ENCODE measurements at regions not wholly inside any gene's neighbourhood (a gene's known extent, or its start where the extent isn't known, plus 50 kb on each side); places are given as distances from the start of the nearest gene placed in this dataset.

- Histone ChIP-seq H3K9me3 (no peaks in the 10 kb centered on the region), H3K4me3 (no peak overlapping the region), H3K27ac (no peak overlapping the region), H3K4me2 (no peak overlapping the region), H3K36me3 (no peaks in the 10 kb centered on the region), H3K27me3 (no peaks in the 10 kb centered on the region), H3K4me1 (no peaks in the 10 kb centered on the region), H4K20me1 (no peaks in the 10 kb centered on the region), H3K9ac (no peak overlapping the region)
- TF ChIP-seq Cebpa-rat (IDR thresholded peaks at IDR 0.05), result no peak
Observed at GRCh38 chr15:94535298-94536048, 304.1 kb downstream of the MCTP2 start.

GRCh38 chr15:94536549-94536948 is 305.2 kb downstream of the MCTP2 start:
- TF ChIP-seq Cebpa-rat (IDR thresholded peaks at IDR 0.05), result no peak
- Histone ChIP-seq H3K4me3 (no peak overlapping the region), H3K27ac (no peak overlapping the region), H3K36me3 (no peaks in the 10 kb centered on the region), H3K4me1 (no peaks in the 10 kb centered on the region), H3K4me2 (no peak overlapping the region), H3K9me3 (no peaks in the 10 kb centered on the region), H4K20me1 (no peaks in the 10 kb centered on the region), H3K9ac (no peak overlapping the region), H3K27me3 (no peaks in the 10 kb centered on the region)

- H4K20me1 ChIP-seq, result no peaks in the 10 kb centered on the region
- H3K27ac ChIP-seq, result no peak overlapping the region
- no peaks in the 10 kb centered on the region for H3K27me3 ChIP-seq
- no peak for TF ChIP-seq Cebpa-rat (IDR thresholded peaks at IDR 0.05)
- H3K4me2 ChIP-seq, result no peak overlapping the region
- no peaks in the 10 kb centered on the region for H3K36me3 ChIP-seq
- no peak overlapping the region for H3K9ac ChIP-seq
- no peak overlapping the region for H3K4me3 ChIP-seq
- H3K9me3 ChIP-seq, result no peaks in the 10 kb centered on the region
- no peaks in the 10 kb centered on the region for H3K4me1 ChIP-seq
Observed at GRCh38 chr15:94538280-94538679, 306.9 kb downstream of the MCTP2 start.

GRCh38 chr15:94542391-94542790 is 311.0 kb downstream of the MCTP2 start:
- Histone ChIP-seq H3K27ac (no peak overlapping the region), H3K4me3 (no peak overlapping the region), H3K9ac (no peak overlapping the region), H4K20me1 (no peaks in the 10 kb centered on the region), H3K4me1 (no peaks in the 10 kb centered on the region), H3K27me3 (no peaks in the 10 kb centered on the region), H3K36me3 (no peaks in the 10 kb centered on the region), H3K9me3 (no peaks in the 10 kb centered on the region), H3K4me2 (no peak overlapping the region)
- no peak for TF ChIP-seq Cebpa-rat (IDR thresholded peaks at IDR 0.05)

GRCh38 chr15:94546808-94547207 is 315.4 kb downstream of the MCTP2 start:
- no peaks in the 10 kb centered on the region for H4K20me1 ChIP-seq
- no peak overlapping the region for H3K27ac ChIP-seq
- H3K27me3 ChIP-seq, result no peaks in the 10 kb centered on the region
- no peaks in the 10 kb centered on the region for H3K4me1 ChIP-seq
- no peak for TF ChIP-seq Cebpa-rat (IDR thresholded peaks at IDR 0.05)
- H3K9ac ChIP-seq, result no peak overlapping the region
- H3K4me2 ChIP-seq, result no peak overlapping the region
- H3K36me3 ChIP-seq, result no peaks in the 10 kb centered on the region
- H3K4me3 ChIP-seq, result no peak overlapping the region
- H3K9me3 ChIP-seq, result no peaks in the 10 kb centered on the region

- no peaks in the 10 kb centered on the region for H3K36me3 ChIP-seq
Observed at GRCh38 chr15:94547711-94548110, 316.4 kb downstream of the MCTP2 start.

GRCh38 chr15:94555841-94556519 is 324.6 kb downstream of the MCTP2 start:
- Histone ChIP-seq H3K9ac (no peak overlapping the region), H3K4me3 (no peak overlapping the region), H3K27ac (no peak overlapping the region), H3K4me1 (no peaks in the 10 kb centered on the region), H3K36me3 (no peaks in the 10 kb centered on the region), H3K9me3 (no peaks in the 10 kb centered on the region), H4K20me1 (no peaks in the 10 kb centered on the region), H3K27me3 (no peaks in the 10 kb centered on the region), H3K4me2 (no peak overlapping the region)
- TF ChIP-seq Cebpa-rat (IDR thresholded peaks at IDR 0.05), result no peak

More at GRCh38 chr15:94547711-94548110, 316.4 kb downstream of the MCTP2 start:
- H3K27ac ChIP-seq, result no peak overlapping the region
- no peaks in the 10 kb centered on the region for H3K27me3 ChIP-seq
- no peak overlapping the region for H3K9ac ChIP-seq
- H3K9me3 ChIP-seq, result no peaks in the 10 kb centered on the region
- H3K4me3 ChIP-seq, result no peak overlapping the region
- no peak overlapping the region for H3K4me2 ChIP-seq
- TF ChIP-seq Cebpa-rat (IDR thresholded peaks at IDR 0.05), result no peak
- H4K20me1 ChIP-seq, result no peaks in the 10 kb centered on the region
- no peaks in the 10 kb centered on the region for H3K4me1 ChIP-seq

GRCh38 chr15:94561036-94561689 is 329.8 kb downstream of the MCTP2 start:
- H3K36me3 ChIP-seq, result no peaks in the 10 kb centered on the region
- TF ChIP-seq Cebpa-rat (IDR thresholded peaks at IDR 0.05), result no peak
- no peak overlapping the region for H3K4me3 ChIP-seq
- H3K9me3 ChIP-seq, result peaks cover 4% of the 10 kb centered on the region; the same call in 1 of the 2 replicates
- H4K20me1 ChIP-seq, result no peaks in the 10 kb centered on the region
- H3K27ac ChIP-seq, result no peak overlapping the region
- H3K4me1 ChIP-seq, result no peaks in the 10 kb centered on the region
- H3K9ac ChIP-seq, result no peak overlapping the region
- no peak overlapping the region for H3K4me2 ChIP-seq
- no peaks in the 10 kb centered on the region for H3K27me3 ChIP-seq

GRCh38 chr15:94563456-94563855 is 332.1 kb downstream of the MCTP2 start:
- H3K36me3 ChIP-seq, result no peaks in the 10 kb centered on the region
- no peak overlapping the region for H3K9ac ChIP-seq

More at GRCh38 chr15:94563456-94563855, 332.1 kb downstream of the MCTP2 start:
- Histone ChIP-seq H3K27ac (no peak overlapping the region), H4K20me1 (no peaks in the 10 kb centered on the region), H3K27me3 (no peaks in the 10 kb centered on the region), H3K4me2 (no peak overlapping the region), H3K4me3 (no peak overlapping the region), H3K9me3 (peaks cover 4% of the 10 kb centered on the region; the same call in 1 of the 2 replicates), H3K4me1 (no peaks in the 10 kb centered on the region)
- no peak for TF ChIP-seq Cebpa-rat (IDR thresholded peaks at IDR 0.05)

Data from BLaER1 (cell line).